ENCODE measurements at regions not wholly inside any gene's neighbourhood (a gene's known extent, or its start where the extent isn't known, plus 50 kb on each side); places are given as distances from the start of the nearest gene placed in this dataset.

GRCh38 chr11:76263166-76263565 is 56.9 kb upstream of the WNT11 start:
- no peaks in the 10 kb centered on the region for H3K36me3 ChIP-seq (ENCODE audit: control insufficient read depth in 4 of 4, insufficient read depth in 4 of 4, low read length in 4 of 4)
- H3K9ac ChIP-seq (ENCODE audit: insufficient read depth in 1 of 2, low read length in 2 of 2), result no peak overlapping the region
- no peaks in the 10 kb centered on the region for H3K9me3 ChIP-seq (ENCODE audit: control insufficient read depth in 4 of 4, insufficient read depth in 3 of 4, low read length in 3 of 4)
- DNase-seq (no peak), ATAC-seq (ENCODE audit: insufficient read depth, low FRiP score) (no peak)
- whole genome bisulfite sequencing, 2 donors, result 93 to 96% methylated on average over 2 of the region's 2 CpGs
- no peak overlapping the region for H3K27ac ChIP-seq (ENCODE audit: low read depth in 1 of 2, low read length in 1 of 2)
- TF ChIP-seq CTCF (IDR thresholded peaks at IDR 0.05; ENCODE audit: control extremely low read depth, extremely low read depth), result no peak
- H3K27me3 ChIP-seq (ENCODE audit: control insufficient read depth in 3 of 3, insufficient read depth in 3 of 3, low read length in 2 of 3), result no peaks in the 10 kb centered on the region
- H3K4me3 ChIP-seq, result no peak overlapping the region
- peaks cover 0 to 31% (median 2%) of the 10 kb centered on the region in 5 donors for H3K4me1 ChIP-seq (ENCODE audit: control insufficient read depth in 5 of 5, insufficient read depth in 5 of 5, low read length in 5 of 5)

- Histone ChIP-seq H3K4me1 (ENCODE audit: control insufficient read depth in 5 of 5, insufficient read depth in 5 of 5, low read length in 5 of 5) (peaks cover 0 to 9% (median 2%) of the 10 kb centered on the region in 5 donors), H3K36me3 (ENCODE audit: control insufficient read depth in 4 of 4, insufficient read depth in 4 of 4, low read length in 4 of 4) (no peaks in the 10 kb centered on the region), H3K4me3 (no peak overlapping the region), H3K9ac (ENCODE audit: insufficient read depth in 1 of 2, low read length in 2 of 2) (no peak overlapping the region), H3K27ac (ENCODE audit: low read depth in 1 of 2, low read length in 1 of 2) (no peak overlapping the region), H3K9me3 (ENCODE audit: control insufficient read depth in 4 of 4, insufficient read depth in 3 of 4, low read length in 3 of 4) (no peaks in the 10 kb centered on the region), H3K27me3 (ENCODE audit: control insufficient read depth in 3 of 3, insufficient read depth in 3 of 3, low read length in 2 of 3) (no peaks in the 10 kb centered on the region)
- DNase-seq, result no peak
- WGBS, 2 donors, result 90 to 92% methylated on average over 10 of the region's 10 CpGs
- no peak for ATAC-seq (ENCODE audit: insufficient read depth, low FRiP score)
- no peak for TF ChIP-seq CTCF (IDR thresholded peaks at IDR 0.05; ENCODE audit: control extremely low read depth, extremely low read depth)
Observed at GRCh38 chr11:76260296-76260925, 54.1 kb upstream of the WNT11 start.

- no peak for TF ChIP-seq CTCF (IDR thresholded peaks at IDR 0.05; ENCODE audit: control extremely low read depth, extremely low read depth)
- H3K36me3 ChIP-seq (ENCODE audit: control insufficient read depth in 4 of 4, insufficient read depth in 4 of 4, low read length in 4 of 4), result no peaks in the 10 kb centered on the region
- H3K27ac ChIP-seq (ENCODE audit: low read depth in 1 of 2, low read length in 1 of 2), result no peak overlapping the region
- no peak overlapping the region for H3K9ac ChIP-seq (ENCODE audit: insufficient read depth in 1 of 2, low read length in 2 of 2)
- H3K9me3 ChIP-seq (ENCODE audit: control insufficient read depth in 4 of 4, insufficient read depth in 3 of 4, low read length in 3 of 4), result no peaks in the 10 kb centered on the region
- no peak overlapping the region for H3K4me3 ChIP-seq
- peaks cover 0 to 6% (median 0%) of the 10 kb centered on the region in 5 donors for H3K4me1 ChIP-seq (ENCODE audit: control insufficient read depth in 5 of 5, insufficient read depth in 5 of 5, low read length in 5 of 5)
- DNase-seq (no peak), ATAC-seq (ENCODE audit: insufficient read depth, low FRiP score) (no peak)
- no peaks in the 10 kb centered on the region for H3K27me3 ChIP-seq (ENCODE audit: control insufficient read depth in 3 of 3, insufficient read depth in 3 of 3, low read length in 2 of 3)
Observed at GRCh38 chr11:76259299-76259908, 53.1 kb upstream of the WNT11 start.

Measured in lung (tissue), 11 donors.